Stimulated activated CD8-positive, alpha-beta memory T cell treated with anti-CD3 and anti-CD28 coated beads, Interleukin-7, amount 100 ng/mL, for 48 hours (primary cell): ENCODE measurements at regions not wholly inside any gene's neighbourhood (a gene's known extent, or its start where the extent isn't known, plus 50 kb on each side); places are given as distances from the start of the nearest gene placed in this dataset.
"Not testable (repeated sequence)": the region's sequence is repeated elsewhere in the genome, so short reads cannot be mapped to it uniquely, and the experiment has no call there.

ENCODE experiments used
- DNase-seq, 2 donors: peaks; one replicate each; pipeline ENCODE4 v3.0.0-alpha.2; 2020; ENCODE audit warnings: low read depth in 1 of 2; ENCODE audit errors: extremely low read depth in 1 of 2

GRCh38 chr11:112310848-112311247 is 50.2 kb upstream of the PLET1 start:
- DNase-seq = no peak

GRCh38 chr11:112315057-112315720 is 54.5 kb upstream of the PLET1 start:
- no peak for DNase-seq

GRCh38 chr11:112315861-112316739 is 55.4 kb upstream of the PLET1 start:
- no peak for DNase-seq

GRCh38 chr11:112316971-112317370 is 56.3 kb upstream of the PLET1 start:
- no peak for DNase-seq

- no peak for DNase-seq
Measured at GRCh38 chr11:112318184-112318591, 57.5 kb upstream of the PLET1 start.

- no peak for DNase-seq
Measured at GRCh38 chr11:112318661-112319060, 58.0 kb upstream of the PLET1 start.

- no peak for DNase-seq
Measured at GRCh38 chr11:112320668-112321067, 60.0 kb upstream of the PLET1 start.

- DNase-seq = no peak
Measured at GRCh38 chr11:112321501-112322172, 61.0 kb upstream of the PLET1 start.

- DNase-seq = no peak
Measured at GRCh38 chr11:112322173-112322790, 61.6 kb upstream of the PLET1 start.

GRCh38 chr11:112334381-112334780 is 73.7 kb upstream of the PLET1 start:
- DNase-seq = no peak

- DNase-seq = no peak
Measured at GRCh38 chr11:112336356-112336886, 75.8 kb upstream of the PLET1 start.

- DNase-seq = no peak
Measured at GRCh38 chr11:112339566-112339965, 78.9 kb upstream of the PLET1 start.

- no peak for DNase-seq
Measured at GRCh38 chr11:112343368-112344039, 82.8 kb upstream of the PLET1 start.

- no peak for DNase-seq
Measured at GRCh38 chr11:112344040-112344413, 83.4 kb upstream of the PLET1 start.

- no peak for DNase-seq
Measured at GRCh38 chr11:112345166-112345565, 84.5 kb upstream of the PLET1 start.

GRCh38 chr11:112345706-112346105 is 85.0 kb upstream of the PLET1 start:
- DNase-seq = no peak

- DNase-seq = no peak
Measured at GRCh38 chr11:112346586-112346985, 85.9 kb upstream of the PLET1 start.

- no peak for DNase-seq
Measured at GRCh38 chr11:112348480-112349029, 87.9 kb upstream of the PLET1 start.

GRCh38 chr11:112351423-112351822 is 90.8 kb upstream of the PLET1 start:
- not testable (repeated sequence) for DNase-seq

GRCh38 chr11:112352907-112353306 is 92.2 kb upstream of the PLET1 start:
- DNase-seq = no peak
